Uterus (tissue), 2 donors: ENCODE measurements at regions not wholly inside any gene's neighbourhood (a gene's known extent, or its start where the extent isn't known, plus 50 kb on each side); places are given as distances from the start of the nearest gene placed in this dataset.

ENCODE experiments used
- POLR2A ChIP-seq, 2 donors: fragments of 450-650 bp; IDR thresholded peaks; one replicate each; pipeline ENCODE4 v1.6.1; 2016; ENCODE audit warnings: antibody characterized with exemption in 2 of 2, mild to moderate bottlenecking in 1 of 2, moderate library complexity in 1 of 2
- TF ChIP-seq, protein P1 (sequence below), 4 experiments: fragments of 200-600 bp in 2 of 4; fragments of 450-650 bp in 2 of 4; sonication (generic) in 2 of 4; IDR thresholded peaks; one replicate each; pipeline ENCODE4 v1.5.1; 2016 to 2019; ENCODE audit warnings: antibody characterized with exemption in 4 of 4, mild to moderate bottlenecking in 2 of 4, moderate library complexity in 1 of 4

DNA sequence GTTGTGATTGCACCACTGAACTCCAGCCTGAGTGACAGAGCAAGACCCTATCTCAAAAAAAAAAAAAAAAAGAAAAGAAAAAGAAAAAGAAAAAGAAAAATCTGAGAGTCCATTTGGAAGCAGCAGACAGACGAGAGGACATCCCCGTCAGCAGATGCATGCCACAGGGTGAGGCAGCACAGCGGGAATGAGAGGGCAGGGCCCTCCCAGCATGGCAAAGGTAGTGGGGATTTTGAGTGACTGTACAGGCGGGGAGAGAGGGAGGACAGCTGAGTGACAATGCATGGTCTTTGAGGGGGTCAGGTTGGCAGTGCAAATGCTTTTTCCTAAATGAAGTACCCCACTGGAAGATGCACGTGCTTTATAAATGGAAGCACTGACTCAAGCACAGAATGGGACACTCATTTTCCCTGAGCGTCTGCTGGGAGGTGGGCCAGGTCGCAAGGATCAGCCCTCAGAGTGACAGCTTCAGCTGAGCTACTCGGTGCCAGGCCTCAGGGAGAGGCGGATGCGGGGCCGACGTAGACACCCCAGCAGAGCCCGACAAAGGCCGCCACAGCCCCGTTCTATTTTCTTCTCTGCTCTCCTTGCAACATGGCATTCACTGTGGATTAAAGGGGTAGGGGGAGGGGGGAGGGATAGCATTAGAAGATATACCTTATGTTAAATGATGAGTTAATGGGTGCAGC lies 113.5 kb downstream of the SHANK2 start:
- TF ChIP-seq, protein P1, sequence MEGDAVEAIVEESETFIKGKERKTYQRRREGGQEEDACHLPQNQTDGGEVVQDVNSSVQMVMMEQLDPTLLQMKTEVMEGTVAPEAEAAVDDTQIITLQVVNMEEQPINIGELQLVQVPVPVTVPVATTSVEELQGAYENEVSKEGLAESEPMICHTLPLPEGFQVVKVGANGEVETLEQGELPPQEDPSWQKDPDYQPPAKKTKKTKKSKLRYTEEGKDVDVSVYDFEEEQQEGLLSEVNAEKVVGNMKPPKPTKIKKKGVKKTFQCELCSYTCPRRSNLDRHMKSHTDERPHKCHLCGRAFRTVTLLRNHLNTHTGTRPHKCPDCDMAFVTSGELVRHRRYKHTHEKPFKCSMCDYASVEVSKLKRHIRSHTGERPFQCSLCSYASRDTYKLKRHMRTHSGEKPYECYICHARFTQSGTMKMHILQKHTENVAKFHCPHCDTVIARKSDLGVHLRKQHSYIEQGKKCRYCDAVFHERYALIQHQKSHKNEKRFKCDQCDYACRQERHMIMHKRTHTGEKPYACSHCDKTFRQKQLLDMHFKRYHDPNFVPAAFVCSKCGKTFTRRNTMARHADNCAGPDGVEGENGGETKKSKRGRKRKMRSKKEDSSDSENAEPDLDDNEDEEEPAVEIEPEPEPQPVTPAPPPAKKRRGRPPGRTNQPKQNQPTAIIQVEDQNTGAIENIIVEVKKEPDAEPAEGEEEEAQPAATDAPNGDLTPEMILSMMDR (IDR thresholded peaks at IDR 0.05): no peak
- TF ChIP-seq POLR2A (IDR thresholded peaks at IDR 0.05): no peak
